ENCODE measurements at regions not wholly inside any gene's neighbourhood (a gene's known extent, or its start where the extent isn't known, plus 50 kb on each side); places are given as distances from the start of the nearest gene placed in this dataset.

DNA sequence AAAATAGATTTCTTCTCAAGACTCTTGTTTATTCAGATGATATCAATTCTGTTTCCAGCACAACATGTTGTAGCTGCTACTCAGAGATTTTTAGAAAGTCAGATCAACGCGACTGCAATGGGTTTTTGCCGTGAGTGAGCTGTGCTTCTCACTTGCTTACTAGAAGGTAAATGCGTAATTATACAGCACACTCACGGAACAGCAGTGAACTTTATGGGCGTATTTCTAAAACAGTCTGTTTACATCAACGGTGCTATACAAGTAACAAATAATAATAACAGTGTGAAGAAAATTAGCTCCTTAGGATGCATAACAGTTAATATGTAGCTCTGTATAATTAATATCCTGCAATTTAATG lies 533.6 kb downstream of the RNF144A start:
- TF ChIP-seq, protein P1, sequence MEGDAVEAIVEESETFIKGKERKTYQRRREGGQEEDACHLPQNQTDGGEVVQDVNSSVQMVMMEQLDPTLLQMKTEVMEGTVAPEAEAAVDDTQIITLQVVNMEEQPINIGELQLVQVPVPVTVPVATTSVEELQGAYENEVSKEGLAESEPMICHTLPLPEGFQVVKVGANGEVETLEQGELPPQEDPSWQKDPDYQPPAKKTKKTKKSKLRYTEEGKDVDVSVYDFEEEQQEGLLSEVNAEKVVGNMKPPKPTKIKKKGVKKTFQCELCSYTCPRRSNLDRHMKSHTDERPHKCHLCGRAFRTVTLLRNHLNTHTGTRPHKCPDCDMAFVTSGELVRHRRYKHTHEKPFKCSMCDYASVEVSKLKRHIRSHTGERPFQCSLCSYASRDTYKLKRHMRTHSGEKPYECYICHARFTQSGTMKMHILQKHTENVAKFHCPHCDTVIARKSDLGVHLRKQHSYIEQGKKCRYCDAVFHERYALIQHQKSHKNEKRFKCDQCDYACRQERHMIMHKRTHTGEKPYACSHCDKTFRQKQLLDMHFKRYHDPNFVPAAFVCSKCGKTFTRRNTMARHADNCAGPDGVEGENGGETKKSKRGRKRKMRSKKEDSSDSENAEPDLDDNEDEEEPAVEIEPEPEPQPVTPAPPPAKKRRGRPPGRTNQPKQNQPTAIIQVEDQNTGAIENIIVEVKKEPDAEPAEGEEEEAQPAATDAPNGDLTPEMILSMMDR (IDR thresholded peaks at IDR 0.05) = no peak
- TF ChIP-seq POLR2AphosphoS5 (IDR thresholded peaks at IDR 0.05) = no peak
